ENCODE measurements at regions not wholly inside any gene's neighbourhood (a gene's known extent, or its start where the extent isn't known, plus 50 kb on each side); places are given as distances from the start of the nearest gene placed in this dataset.

DNA sequence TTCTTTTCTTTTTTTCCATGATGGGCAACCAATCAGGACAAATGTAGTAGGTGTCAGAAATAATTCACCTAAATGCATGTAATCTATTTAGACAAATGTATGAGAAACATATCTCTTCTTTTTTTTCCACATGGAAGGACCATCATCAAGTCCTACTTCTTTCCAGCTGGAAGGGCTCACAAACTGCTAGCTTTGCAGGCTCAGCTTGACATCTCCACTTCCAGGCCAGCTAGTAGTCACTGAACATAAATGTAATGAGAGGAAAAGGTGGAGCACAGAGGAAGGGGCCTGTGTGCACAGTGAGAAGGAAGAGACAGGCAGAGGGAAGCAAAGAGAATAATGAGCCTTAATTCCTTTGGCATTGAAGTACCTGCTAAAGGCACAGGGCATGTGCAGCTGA is 504.9 kb downstream of the MCTP2 start:
- Histone ChIP-seq H3K9ac (ENCODE audit: low read length) (no peak overlapping the region), H3K36me3 (ENCODE audit: insufficient read depth, low read length) (no peaks in the 10 kb centered on the region), H3K27ac (ENCODE audit: low read depth, low read length) (no peak overlapping the region), H3K4me3 (ENCODE audit: low read depth in 1 of 2, low read length in 2 of 2) (no peak overlapping the region), H3K27me3 (ENCODE audit: control insufficient read depth in 1 of 2, insufficient read depth in 2 of 2, low read length in 2 of 2) (no peaks in the 10 kb centered on the region), H3K9me3 (ENCODE audit: low read length) (no peaks in the 10 kb centered on the region), H3K4me1 (ENCODE audit: insufficient read depth, low read length) (no peaks in the 10 kb centered on the region)

GRCh38 chr15:94739639-94740038 is 508.3 kb downstream of the MCTP2 start:
- no peak overlapping the region for H3K27ac ChIP-seq (ENCODE audit: low read depth, low read length)
- no peak overlapping the region for H3K4me3 ChIP-seq (ENCODE audit: low read depth in 1 of 2, low read length in 2 of 2)
- H3K9me3 ChIP-seq (ENCODE audit: low read length) = no peaks in the 10 kb centered on the region
- H3K36me3 ChIP-seq (ENCODE audit: insufficient read depth, low read length) = no peaks in the 10 kb centered on the region
- H3K27me3 ChIP-seq (ENCODE audit: control insufficient read depth in 1 of 2, insufficient read depth in 2 of 2, low read length in 2 of 2) = no peaks in the 10 kb centered on the region
- H3K4me1 ChIP-seq (ENCODE audit: insufficient read depth, low read length) = no peaks in the 10 kb centered on the region
- no peak overlapping the region for H3K9ac ChIP-seq (ENCODE audit: low read length)

- H3K4me3 ChIP-seq (ENCODE audit: low read depth in 1 of 2, low read length in 2 of 2) = no peak overlapping the region
- H3K4me1 ChIP-seq (ENCODE audit: insufficient read depth, low read length) = no peaks in the 10 kb centered on the region
- no peaks in the 10 kb centered on the region for H3K36me3 ChIP-seq (ENCODE audit: insufficient read depth, low read length)
- H3K9me3 ChIP-seq (ENCODE audit: low read length) = no peaks in the 10 kb centered on the region
- H3K9ac ChIP-seq (ENCODE audit: low read length) = no peak overlapping the region
- H3K27me3 ChIP-seq (ENCODE audit: control insufficient read depth in 1 of 2, insufficient read depth in 2 of 2, low read length in 2 of 2) = no peaks in the 10 kb centered on the region
- no peak overlapping the region for H3K27ac ChIP-seq (ENCODE audit: low read depth, low read length)
Observed at GRCh38 chr15:94740469-94740868, 509.1 kb downstream of the MCTP2 start.

GRCh38 chr15:94743668-94744067 is 512.3 kb downstream of the MCTP2 start:
- Histone ChIP-seq H3K9me3 (ENCODE audit: low read length) (no peaks in the 10 kb centered on the region), H3K4me1 (ENCODE audit: insufficient read depth, low read length) (no peaks in the 10 kb centered on the region), H3K9ac (ENCODE audit: low read length) (no peak overlapping the region), H3K4me3 (ENCODE audit: low read depth in 1 of 2, low read length in 2 of 2) (no peak overlapping the region), H3K36me3 (ENCODE audit: insufficient read depth, low read length) (no peaks in the 10 kb centered on the region), H3K27ac (ENCODE audit: low read depth, low read length) (no peak overlapping the region), H3K27me3 (ENCODE audit: control insufficient read depth in 1 of 2, insufficient read depth in 2 of 2, low read length in 2 of 2) (no peaks in the 10 kb centered on the region)

DNA sequence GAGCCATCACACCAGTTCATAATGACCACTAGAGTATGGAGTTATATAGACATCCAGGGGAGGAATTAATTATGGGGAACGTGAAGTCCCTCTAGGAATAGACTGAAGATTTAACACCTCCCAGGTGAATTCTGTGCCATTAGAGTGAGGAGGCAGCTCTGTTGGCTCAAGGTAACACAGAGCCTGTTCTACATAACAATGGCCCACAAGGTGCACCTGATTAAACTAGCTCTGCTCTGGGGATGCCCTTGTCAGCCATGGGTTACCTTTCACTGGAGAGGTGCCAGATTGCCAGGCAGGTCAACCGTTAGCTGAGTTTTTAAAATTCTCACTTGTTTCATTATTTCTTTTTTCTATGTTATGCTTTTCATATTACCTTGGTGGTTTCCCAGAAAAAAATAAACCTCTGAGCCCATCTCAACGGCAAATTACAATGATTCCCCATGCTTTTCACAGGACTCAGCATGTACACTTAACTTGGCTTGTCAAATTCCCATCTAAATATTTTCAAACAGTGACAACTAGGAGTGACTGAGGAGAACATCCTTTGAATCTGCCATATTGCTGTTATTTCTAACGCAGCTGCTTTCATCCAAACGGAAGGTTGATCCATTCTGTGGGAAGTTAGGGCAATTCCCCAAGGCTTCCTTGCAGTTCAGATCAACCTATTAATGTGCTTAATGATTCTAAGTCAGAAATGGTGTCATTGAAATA is 512.9 kb downstream of the MCTP2 start:
- Histone ChIP-seq H3K9me3 (ENCODE audit: low read length) (no peaks in the 10 kb centered on the region), H3K4me1 (ENCODE audit: insufficient read depth, low read length) (no peaks in the 10 kb centered on the region), H3K36me3 (ENCODE audit: insufficient read depth, low read length) (no peaks in the 10 kb centered on the region), H3K9ac (ENCODE audit: low read length) (no peak overlapping the region), H3K27ac (ENCODE audit: low read depth, low read length) (no peak overlapping the region), H3K27me3 (ENCODE audit: control insufficient read depth in 1 of 2, insufficient read depth in 2 of 2, low read length in 2 of 2) (no peaks in the 10 kb centered on the region), H3K4me3 (ENCODE audit: low read depth in 1 of 2, low read length in 2 of 2) (no peak overlapping the region)

- H3K27ac ChIP-seq (ENCODE audit: low read depth, low read length) = no peak overlapping the region
- no peaks in the 10 kb centered on the region for H3K9me3 ChIP-seq (ENCODE audit: low read length)
- H3K9ac ChIP-seq (ENCODE audit: low read length) = no peak overlapping the region
- H3K36me3 ChIP-seq (ENCODE audit: insufficient read depth, low read length) = no peaks in the 10 kb centered on the region
- H3K4me1 ChIP-seq (ENCODE audit: insufficient read depth, low read length) = no peaks in the 10 kb centered on the region
- H3K4me3 ChIP-seq (ENCODE audit: low read depth in 1 of 2, low read length in 2 of 2) = no peak overlapping the region
- H3K27me3 ChIP-seq (ENCODE audit: control insufficient read depth in 1 of 2, insufficient read depth in 2 of 2, low read length in 2 of 2) = no peaks in the 10 kb centered on the region
Observed at GRCh38 chr15:94745371-94745770, 514.0 kb downstream of the MCTP2 start.

GRCh38 chr15:94747510-94747909 is 516.1 kb downstream of the MCTP2 start:
- no peak overlapping the region for H3K4me3 ChIP-seq (ENCODE audit: low read depth in 1 of 2, low read length in 2 of 2)
- no peaks in the 10 kb centered on the region for H3K36me3 ChIP-seq (ENCODE audit: insufficient read depth, low read length)
- no peaks in the 10 kb centered on the region for H3K9me3 ChIP-seq (ENCODE audit: low read length)
- H3K9ac ChIP-seq (ENCODE audit: low read length) = no peak overlapping the region
- no peaks in the 10 kb centered on the region for H3K4me1 ChIP-seq (ENCODE audit: insufficient read depth, low read length)
- H3K27me3 ChIP-seq (ENCODE audit: control insufficient read depth in 1 of 2, insufficient read depth in 2 of 2, low read length in 2 of 2) = no peaks in the 10 kb centered on the region
- H3K27ac ChIP-seq (ENCODE audit: low read depth, low read length) = no peak overlapping the region

- H3K9me3 ChIP-seq (ENCODE audit: low read length) = no peaks in the 10 kb centered on the region
- H3K36me3 ChIP-seq (ENCODE audit: insufficient read depth, low read length) = no peaks in the 10 kb centered on the region
- H3K27ac ChIP-seq (ENCODE audit: low read depth, low read length) = no peak overlapping the region
- no peaks in the 10 kb centered on the region for H3K27me3 ChIP-seq (ENCODE audit: control insufficient read depth in 1 of 2, insufficient read depth in 2 of 2, low read length in 2 of 2)
- no peak overlapping the region for H3K4me3 ChIP-seq (ENCODE audit: low read depth in 1 of 2, low read length in 2 of 2)
- no peak overlapping the region for H3K9ac ChIP-seq (ENCODE audit: low read length)
- H3K4me1 ChIP-seq (ENCODE audit: insufficient read depth, low read length) = no peaks in the 10 kb centered on the region
Observed at GRCh38 chr15:94749811-94750617, 518.7 kb downstream of the MCTP2 start.

DNA sequence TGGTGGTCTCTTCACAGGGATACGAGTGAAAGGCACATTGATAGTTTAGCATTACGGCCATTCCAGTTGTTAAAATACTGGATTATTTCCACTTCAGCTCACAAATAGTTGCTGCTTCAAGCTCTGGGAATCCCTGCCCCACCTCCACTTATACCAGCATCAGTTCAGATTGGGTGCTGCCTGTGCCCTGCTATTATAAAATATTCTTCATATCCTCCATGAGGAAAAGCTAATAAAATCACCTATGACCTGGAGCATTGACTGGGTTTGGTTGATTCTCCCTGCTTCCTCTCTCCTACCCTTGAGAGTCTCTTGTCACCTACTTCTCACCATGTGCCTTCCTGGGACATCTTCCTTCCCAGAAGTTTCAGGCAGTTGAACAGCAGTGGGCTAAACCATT is 529.0 kb downstream of the MCTP2 start:
- Histone ChIP-seq H3K27ac (ENCODE audit: low read depth, low read length) (no peak overlapping the region), H3K27me3 (ENCODE audit: control insufficient read depth in 1 of 2, insufficient read depth in 2 of 2, low read length in 2 of 2) (no peaks in the 10 kb centered on the region), H3K36me3 (ENCODE audit: insufficient read depth, low read length) (no peaks in the 10 kb centered on the region), H3K9me3 (ENCODE audit: low read length) (no peaks in the 10 kb centered on the region), H3K4me3 (ENCODE audit: low read depth in 1 of 2, low read length in 2 of 2) (no peak overlapping the region), H3K4me1 (ENCODE audit: insufficient read depth, low read length) (no peaks in the 10 kb centered on the region), H3K9ac (ENCODE audit: low read length) (no peak overlapping the region)

DNA sequence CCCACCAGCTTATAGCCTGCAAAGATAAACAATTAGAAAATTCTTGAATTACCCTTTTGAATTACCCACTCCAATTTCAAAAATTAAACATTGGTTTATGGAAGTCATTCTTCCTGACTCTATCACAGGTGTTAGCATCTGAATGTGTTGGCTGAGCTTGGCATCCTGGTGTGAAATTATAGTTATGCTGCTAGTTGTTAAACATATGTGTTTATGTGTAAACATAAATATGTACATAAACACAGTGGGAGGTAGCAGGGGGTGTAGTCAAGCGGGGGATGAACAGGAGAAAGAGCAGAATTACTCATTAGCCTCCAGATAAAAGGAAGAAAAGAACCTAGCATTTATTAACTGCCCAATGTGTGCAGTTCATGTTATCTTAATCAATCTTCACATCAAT is 530.2 kb downstream of the MCTP2 start:
- H3K4me1 ChIP-seq (ENCODE audit: insufficient read depth, low read length) = no peaks in the 10 kb centered on the region
- no peaks in the 10 kb centered on the region for H3K9me3 ChIP-seq (ENCODE audit: low read length)
- H3K27me3 ChIP-seq (ENCODE audit: control insufficient read depth in 1 of 2, insufficient read depth in 2 of 2, low read length in 2 of 2) = no peaks in the 10 kb centered on the region
- H3K4me3 ChIP-seq (ENCODE audit: low read depth in 1 of 2, low read length in 2 of 2) = no peak overlapping the region
- H3K9ac ChIP-seq (ENCODE audit: low read length) = no peak overlapping the region
- H3K27ac ChIP-seq (ENCODE audit: low read depth, low read length) = no peak overlapping the region
- H3K36me3 ChIP-seq (ENCODE audit: insufficient read depth, low read length) = no peaks in the 10 kb centered on the region

GRCh38 chr15:94769089-94769488 is 537.7 kb downstream of the MCTP2 start:
- Histone ChIP-seq H3K27ac (ENCODE audit: low read depth, low read length) (no peak overlapping the region), H3K36me3 (ENCODE audit: insufficient read depth, low read length) (no peaks in the 10 kb centered on the region), H3K4me1 (ENCODE audit: insufficient read depth, low read length) (no peaks in the 10 kb centered on the region), H3K9ac (ENCODE audit: low read length) (no peak overlapping the region), H3K4me3 (ENCODE audit: low read depth in 1 of 2, low read length in 2 of 2) (no peak overlapping the region), H3K9me3 (ENCODE audit: low read length) (no peaks in the 10 kb centered on the region), H3K27me3 (ENCODE audit: control insufficient read depth in 1 of 2, insufficient read depth in 2 of 2, low read length in 2 of 2) (no peaks in the 10 kb centered on the region)

DNA sequence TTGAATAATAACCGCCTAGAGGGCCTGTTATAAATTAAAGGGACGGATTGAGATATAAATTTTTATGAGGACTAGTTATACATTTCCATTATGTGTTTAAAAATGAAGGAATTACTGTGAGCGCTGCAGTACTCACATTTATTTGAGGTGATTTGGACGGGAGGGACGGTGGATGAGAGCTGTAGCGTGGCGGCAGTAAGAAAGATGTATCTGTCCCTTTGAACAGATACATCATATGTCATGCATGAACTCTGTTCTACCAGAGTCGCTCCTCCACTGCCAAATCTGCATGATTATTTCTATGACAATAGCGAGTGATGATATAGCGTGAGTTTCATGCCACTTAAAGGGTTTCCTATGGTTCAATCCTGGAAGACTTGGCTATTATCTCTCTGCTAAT is 538.8 kb downstream of the MCTP2 start:
- Histone ChIP-seq H3K27me3 (ENCODE audit: control insufficient read depth in 1 of 2, insufficient read depth in 2 of 2, low read length in 2 of 2) (no peaks in the 10 kb centered on the region), H3K4me1 (ENCODE audit: insufficient read depth, low read length) (no peaks in the 10 kb centered on the region), H3K9ac (ENCODE audit: low read length) (no peak overlapping the region), H3K27ac (ENCODE audit: low read depth, low read length) (no peak overlapping the region), H3K4me3 (ENCODE audit: low read depth in 1 of 2, low read length in 2 of 2) (no peak overlapping the region), H3K9me3 (ENCODE audit: low read length) (no peaks in the 10 kb centered on the region), H3K36me3 (ENCODE audit: insufficient read depth, low read length) (no peaks in the 10 kb centered on the region)

All from muscle layer of colon (tissue), 2 donors.